ENCODE measurements at regions not wholly inside any gene's neighbourhood (a gene's known extent, or its start where the extent isn't known, plus 50 kb on each side); places are given as distances from the start of the nearest gene placed in this dataset.
"Not testable (repeated sequence)": the region's sequence is repeated elsewhere in the genome, so short reads cannot be mapped to it uniquely, and the experiment has no call there.

- DNase-seq, result no peak
Observed at GRCh38 chr2:175755169-175755568, 246.9 kb downstream of the LNPK start.

DNA sequence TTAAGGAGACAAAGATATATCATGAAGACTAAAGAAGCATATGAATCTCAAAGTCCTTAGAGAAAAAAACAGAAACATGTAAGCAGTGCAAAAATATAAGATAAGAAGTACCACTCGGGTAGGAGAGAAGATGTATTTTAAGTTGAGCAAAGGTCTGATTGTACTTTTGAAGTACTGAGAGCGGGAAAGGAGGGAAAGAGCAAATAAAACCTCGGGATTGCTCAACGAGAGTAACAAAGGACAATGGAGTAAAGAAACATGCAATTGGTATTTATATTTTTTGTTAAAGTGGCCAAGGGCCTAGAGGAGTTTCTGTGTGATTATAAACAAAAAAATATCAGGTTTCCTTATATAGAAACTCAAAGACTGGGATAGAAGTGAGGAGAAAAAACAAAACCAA, 251.9 kb downstream of the LNPK start:
- DNase-seq, result no peak

DNA sequence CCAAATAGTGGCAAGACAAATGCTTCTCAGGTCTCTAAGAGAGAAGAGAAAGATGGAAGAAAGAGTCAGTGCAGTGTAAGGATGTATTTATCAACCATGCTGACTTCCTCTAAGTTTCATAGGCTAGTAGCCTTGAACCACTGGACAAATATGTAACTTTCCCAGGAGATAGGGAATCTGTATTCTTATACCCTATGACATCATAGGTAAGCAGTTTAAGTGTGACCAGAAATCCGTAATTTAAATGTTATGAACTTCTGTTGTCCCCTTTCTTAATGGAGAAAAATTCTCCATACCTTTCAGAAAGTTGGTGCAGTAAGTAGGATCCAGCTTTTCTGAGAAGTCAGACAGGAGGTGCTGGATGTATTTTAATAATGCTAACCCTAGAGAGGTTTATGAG, 256.2 kb downstream of the LNPK start:
- no peak for DNase-seq

DNA sequence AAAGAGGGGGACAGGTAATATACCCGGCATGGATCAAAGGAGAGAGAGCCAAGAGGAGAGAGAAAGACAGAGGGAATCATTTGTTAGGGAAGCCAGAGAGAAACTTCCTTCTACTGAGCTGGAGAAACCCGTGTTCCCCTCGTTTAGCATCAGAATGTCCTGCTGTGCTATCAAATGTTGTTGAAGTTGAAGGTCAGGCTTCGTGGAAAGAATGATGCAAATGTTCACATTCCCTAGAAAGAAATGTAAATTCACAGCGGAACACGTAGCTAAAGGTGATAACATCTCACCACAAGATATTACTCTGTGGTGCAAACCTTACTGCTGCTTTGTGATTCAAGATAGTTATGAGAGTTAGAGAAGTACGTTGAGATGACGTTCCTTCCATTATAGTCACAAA, 258.1 kb downstream of the LNPK start:
- DNase-seq, result no peak

DNA sequence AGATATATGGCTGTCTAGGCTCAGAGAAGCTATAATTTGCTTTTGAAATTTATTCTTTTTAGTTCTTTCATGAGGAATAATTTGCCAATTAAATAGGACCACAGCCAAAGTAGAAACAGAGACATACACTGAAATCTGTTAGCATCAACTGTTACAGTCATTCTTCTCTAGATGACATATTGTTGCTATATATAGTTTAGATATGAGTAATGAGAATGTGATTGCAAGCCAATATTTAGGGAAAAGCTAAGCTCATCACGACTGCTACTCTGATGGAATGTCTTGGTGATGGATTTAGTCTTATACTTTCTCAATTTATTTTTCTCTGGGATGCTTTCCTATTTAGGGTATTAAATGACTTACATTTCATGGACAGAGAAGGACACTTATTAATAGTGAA, 259.1 kb downstream of the LNPK start:
- DNase-seq, result no peak

DNA sequence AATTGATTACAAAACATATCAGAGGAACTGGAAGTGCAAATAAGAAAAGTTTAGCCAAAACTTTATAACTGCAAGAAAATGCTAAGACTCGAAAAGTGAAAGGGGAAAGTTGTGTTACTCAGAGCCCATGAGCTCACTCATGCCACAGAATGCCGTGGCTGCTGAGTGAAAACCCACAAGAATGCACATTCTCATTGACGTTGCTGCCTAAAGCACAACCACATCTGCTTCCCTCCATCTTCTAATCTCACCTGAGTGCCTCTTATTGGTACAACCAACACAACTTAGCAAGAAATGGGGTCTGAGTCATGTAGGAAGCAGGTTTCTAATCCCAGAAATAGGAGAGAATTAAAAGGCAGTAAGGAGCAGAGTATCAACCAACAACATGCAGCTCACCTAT, 259.7 kb downstream of the LNPK start:
- no peak for DNase-seq

DNA sequence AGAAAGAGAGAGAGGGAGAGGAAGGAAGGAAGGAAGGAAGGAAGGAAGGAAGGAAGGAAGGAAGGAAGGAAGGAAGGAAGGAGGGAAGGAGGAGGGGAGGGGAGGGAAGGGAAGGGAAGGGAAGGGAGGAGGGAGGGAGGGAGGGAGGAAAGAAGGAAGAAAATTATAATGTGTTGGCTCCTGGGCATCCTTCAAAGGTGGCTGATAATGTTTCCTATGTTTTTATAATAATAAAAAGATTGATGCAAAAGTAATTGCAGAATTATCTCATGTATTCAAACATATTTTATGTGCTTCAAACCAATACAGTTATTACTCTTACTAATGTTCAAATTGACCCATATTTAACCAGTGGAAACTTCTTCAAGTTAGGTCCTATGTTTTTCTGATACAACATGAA, 260.9 kb downstream of the LNPK start:
- DNase-seq, result no peak

- DNase-seq, result peak; percentile 29 to 79
Observed at GRCh38 chr2:175737722-175738361, 264.2 kb downstream of the LNPK start.

- peak in 1 of 2 experiments; percentile 39 for DNase-seq
Observed at GRCh38 chr2:175734686-175735085, 267.4 kb downstream of the LNPK start.

GRCh38 chr2:175732531-175732930, 269.5 kb downstream of the LNPK start:
- DNase-seq, result no peak

DNA sequence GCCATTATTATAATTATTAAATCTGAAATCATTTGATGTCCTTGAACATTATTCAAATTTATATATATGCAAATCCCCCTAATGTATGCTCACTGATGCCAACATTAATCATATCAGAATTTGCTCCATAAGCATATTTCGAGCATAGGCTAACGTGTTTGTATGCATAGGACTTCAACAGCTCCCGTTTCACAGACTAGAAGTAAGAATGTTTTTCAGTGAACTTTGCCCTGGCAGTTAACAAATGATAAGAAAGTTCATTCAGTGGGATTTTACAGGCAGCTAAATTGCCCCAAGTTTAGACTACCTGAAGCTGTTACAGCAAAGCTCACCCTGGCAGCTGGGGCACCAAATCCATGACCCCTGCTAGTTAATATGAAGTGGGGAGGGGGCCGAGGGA, 272.0 kb downstream of the LNPK start:
- DNase-seq, result no peak

GRCh38 chr2:175729049-175729706, 272.9 kb downstream of the LNPK start:
- DNase-seq, result no peak

DNA sequence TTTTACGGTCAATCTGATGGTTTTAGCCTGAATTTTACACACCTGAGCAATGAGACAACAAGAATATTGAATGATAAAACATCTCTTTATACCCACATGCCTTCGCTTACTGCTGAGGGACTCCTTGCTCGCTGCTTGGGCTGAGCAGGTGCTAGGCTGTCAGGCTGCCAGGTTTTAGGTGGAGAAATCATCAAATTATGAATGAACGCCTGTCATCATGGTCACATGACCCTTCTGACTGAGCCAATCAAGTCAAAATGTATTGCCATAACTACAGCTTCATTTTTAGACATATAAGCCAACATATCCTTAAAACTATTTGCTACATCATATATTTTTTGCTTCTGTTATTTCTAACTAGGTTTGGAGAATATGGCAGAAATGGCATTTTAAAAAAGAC, 274.0 kb downstream of the LNPK start:
- DNase-seq, result peak in 1 of 2 experiments; percentile 12

DNA sequence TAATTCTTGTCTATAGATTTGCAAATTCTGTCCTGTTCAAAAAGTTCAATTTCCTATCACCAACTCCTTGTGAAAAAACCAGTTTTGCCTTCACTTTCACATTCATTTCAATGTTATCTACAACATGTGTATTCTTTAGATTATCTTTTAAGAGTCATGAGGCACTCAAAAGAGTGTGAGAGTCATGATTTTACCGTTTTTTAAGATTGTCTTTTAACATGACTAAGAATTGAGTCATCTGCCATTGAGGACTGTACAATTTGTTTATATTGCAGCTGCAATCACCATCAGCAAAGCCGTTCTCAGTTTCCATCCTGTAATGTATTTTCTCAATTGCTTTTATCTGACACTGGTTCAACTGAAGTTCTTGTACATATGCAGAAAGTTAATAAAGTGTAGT, 275.8 kb downstream of the LNPK start:
- no peak for DNase-seq

DNA sequence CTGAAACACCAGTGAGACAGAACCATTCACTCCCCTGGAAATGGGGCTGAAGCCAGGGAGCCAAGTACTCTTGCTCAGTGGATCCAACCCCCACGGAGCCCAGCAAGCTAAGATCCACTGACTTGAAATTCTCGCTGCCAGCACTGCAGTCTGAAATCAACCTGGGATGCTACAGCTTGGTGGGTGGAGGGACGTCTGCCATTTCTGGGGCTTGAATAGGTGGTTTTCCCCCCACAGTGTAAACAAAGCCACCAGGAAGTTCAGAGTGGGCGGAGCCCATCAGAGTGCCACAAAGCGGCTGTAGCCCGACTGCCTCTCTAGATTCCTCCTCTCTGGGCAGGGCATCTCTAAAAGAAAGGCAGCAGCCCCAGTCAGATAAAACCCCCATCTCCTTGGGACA, 292.8 kb downstream of the LNPK start:
- no peak for DNase-seq

GRCh38 chr2:175707322-175707721, 294.7 kb downstream of the LNPK start:
- no peak for DNase-seq

- not testable (repeated sequence) for DNase-seq
Observed at GRCh38 chr2:175704568-175704967, 297.5 kb downstream of the LNPK start.

DNA sequence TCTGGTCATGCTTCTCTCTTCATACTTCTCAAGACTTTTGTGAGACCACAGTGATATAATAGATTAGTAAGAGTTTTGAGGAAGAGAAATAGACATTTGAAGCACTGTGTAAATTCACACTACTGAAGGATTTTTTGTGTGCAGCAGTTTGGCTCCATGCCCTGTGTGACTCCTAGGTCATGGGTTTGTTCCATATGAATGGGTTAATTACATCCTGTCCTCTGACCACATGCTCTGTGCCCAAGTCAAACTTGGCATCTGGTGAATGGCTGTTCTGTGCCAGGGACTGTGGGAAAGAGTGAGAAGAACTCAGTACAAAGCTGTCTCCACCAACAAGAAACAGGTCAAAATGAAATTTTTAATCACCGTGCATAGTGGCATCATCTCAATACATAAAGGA, 304.0 kb downstream of the LNPK start:
- DNase-seq, result no peak

DNA sequence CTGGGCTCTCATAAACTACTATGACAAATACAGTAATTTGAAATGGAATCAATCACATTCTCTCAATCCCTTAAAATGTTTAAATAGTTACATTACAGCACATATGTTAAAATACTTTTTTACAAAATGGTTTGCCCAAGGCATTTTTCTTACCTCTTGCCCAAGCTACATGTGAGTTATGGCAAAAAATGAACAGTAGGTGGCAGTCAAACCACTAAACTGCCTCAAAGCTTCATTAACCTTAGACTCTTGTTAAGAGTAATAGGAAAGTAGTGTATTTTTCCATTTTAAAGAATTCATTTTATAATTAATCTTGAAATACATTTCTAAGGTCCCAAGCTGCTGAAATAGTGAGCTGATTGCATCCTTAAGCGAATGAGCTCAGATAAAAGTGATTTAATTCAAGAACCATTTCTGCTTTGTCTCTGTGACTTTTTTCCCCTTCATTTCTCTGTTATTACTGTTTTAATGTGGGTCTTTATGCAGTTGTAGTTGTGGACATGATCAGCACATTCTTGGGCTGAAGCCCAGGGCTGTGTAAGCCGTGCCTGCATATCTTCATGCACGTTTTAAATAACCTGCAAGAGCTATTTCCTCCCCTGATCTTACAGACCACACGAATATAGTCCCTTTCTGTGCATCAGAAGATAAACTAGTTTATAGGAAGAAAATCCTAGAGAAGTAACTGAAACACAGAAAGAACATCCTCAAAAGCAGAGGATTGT, 311.8 kb downstream of the LNPK start:
- DNase-seq, result peak; percentile 69 to 72

DNA sequence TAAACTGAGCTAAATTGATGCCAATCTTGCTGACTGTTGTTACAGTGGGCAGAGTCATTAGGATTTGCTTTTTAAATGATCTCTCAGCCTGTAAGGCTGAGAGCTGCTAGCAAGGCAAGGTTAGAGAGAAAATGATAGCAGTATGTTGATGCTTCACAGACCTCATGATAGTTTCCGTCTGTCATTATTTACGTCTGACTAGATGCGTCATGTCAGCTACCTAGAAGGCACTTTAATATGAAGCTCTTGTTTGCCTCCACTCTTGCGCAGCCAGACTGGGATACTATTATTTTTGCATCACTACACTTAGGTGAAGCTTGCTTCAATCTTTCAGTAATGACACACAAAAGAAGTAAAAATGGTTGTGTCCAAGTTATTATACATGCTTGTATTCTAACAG, 313.8 kb downstream of the LNPK start:
- DNase-seq, result peak in 1 of 2 experiments; percentile 7

- peak; percentile 28 to 68 for DNase-seq
Observed at GRCh38 chr2:175687465-175687864, 314.6 kb downstream of the LNPK start.

DNA sequence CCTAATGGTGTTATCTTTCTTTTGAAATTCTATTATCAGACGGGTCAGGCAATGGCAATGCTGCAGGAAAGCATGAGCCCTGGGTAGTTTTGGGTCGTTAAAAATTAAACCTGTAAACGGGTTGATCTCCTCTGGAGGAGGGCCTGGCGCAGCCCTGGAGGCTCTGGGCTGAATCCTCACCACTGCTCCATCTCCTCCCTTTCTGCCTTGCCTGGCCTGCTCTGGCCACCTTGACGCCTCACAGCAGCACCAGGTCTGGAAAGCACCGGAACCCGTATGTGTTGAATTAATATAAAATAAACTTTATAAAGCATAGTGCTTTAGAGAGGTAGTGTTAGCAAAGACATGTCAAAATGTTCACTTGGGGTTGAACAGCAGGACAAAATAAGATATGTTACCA, 316.1 kb downstream of the LNPK start:
- no peak for DNase-seq

DNA sequence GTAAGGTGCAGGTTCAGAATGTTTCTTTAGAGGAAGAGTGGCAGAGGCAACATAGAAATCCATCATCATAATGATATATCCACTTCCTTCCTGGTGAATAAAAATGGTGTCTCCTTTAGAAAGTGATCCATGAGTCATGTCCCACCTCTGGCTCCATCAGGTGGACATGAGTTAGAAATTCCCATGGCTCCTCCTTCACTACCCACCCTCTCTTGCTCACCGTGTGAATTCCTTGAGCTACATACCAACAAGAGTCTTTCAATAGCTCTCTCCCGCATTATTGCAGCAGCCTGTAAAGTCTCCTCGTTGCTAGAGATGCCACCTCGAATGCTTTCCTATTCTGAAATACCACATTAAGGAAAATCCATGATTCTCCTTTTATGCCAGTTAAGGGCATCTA, 317.6 kb downstream of the LNPK start:
- DNase-seq, result peak in 1 of 2 experiments; percentile 7

GRCh38 chr2:175679728-175680127, 322.3 kb downstream of the LNPK start:
- DNase-seq, result no peak
